Activated T-cell treated with anti-CD3 and anti-CD28 coated beads, Interleukin-2, amount 50 U/mL, for 48 hours (primary cell): ENCODE measurements at regions not wholly inside any gene's neighbourhood (a gene's known extent, or its start where the extent isn't known, plus 50 kb on each side); places are given as distances from the start of the nearest gene placed in this dataset.

Experiments
- DNase-seq, 2 experiments: peaks; one replicate each; pipeline ENCODE4 v3.0.0-alpha.2; 2020

- peak; percentile 75 to 76 for DNase-seq
Measured at GRCh38 chr10:69716711-69717560, 84.8 kb upstream of the COL13A1 start.

- DNase-seq = no peak
Measured at GRCh38 chr10:69718951-69719350, 82.8 kb upstream of the COL13A1 start.

GRCh38 chr10:69721690-69722310 is 79.9 kb upstream of the COL13A1 start:
- DNase-seq = no peak

GRCh38 chr10:69723653-69724052 is 78.1 kb upstream of the COL13A1 start:
- DNase-seq = no peak

GRCh38 chr10:69726850-69727249 is 74.9 kb upstream of the COL13A1 start:
- no peak for DNase-seq

- DNase-seq = no peak
Measured at GRCh38 chr10:69728335-69728870, 73.3 kb upstream of the COL13A1 start.

GRCh38 chr10:69729326-69730048 is 72.2 kb upstream of the COL13A1 start:
- no peak for DNase-seq

- DNase-seq = no peak
Measured at GRCh38 chr10:69730251-69731156, 71.2 kb upstream of the COL13A1 start.

GRCh38 chr10:69731184-69731583 is 70.5 kb upstream of the COL13A1 start:
- DNase-seq = no peak

GRCh38 chr10:69731698-69732097 is 70.0 kb upstream of the COL13A1 start:
- no peak for DNase-seq

GRCh38 chr10:69732147-69732825 is 69.4 kb upstream of the COL13A1 start:
- DNase-seq = no peak

GRCh38 chr10:69732826-69733150 is 68.9 kb upstream of the COL13A1 start:
- DNase-seq = no peak

- no peak for DNase-seq
Measured at GRCh38 chr10:69733791-69734261, 67.9 kb upstream of the COL13A1 start.

- DNase-seq = no peak
Measured at GRCh38 chr10:69734416-69734796, 67.3 kb upstream of the COL13A1 start.

- DNase-seq = peak; percentile 46 to 52
Measured at GRCh38 chr10:69734797-69735468, 66.8 kb upstream of the COL13A1 start.

GRCh38 chr10:69736886-69737641 is 64.6 kb upstream of the COL13A1 start:
- no peak for DNase-seq

GRCh38 chr10:69738071-69738470 is 63.6 kb upstream of the COL13A1 start:
- no peak for DNase-seq

GRCh38 chr10:69738858-69739435 is 62.8 kb upstream of the COL13A1 start:
- DNase-seq = no peak

- DNase-seq = no peak
Measured at GRCh38 chr10:69739634-69740033, 62.1 kb upstream of the COL13A1 start.

GRCh38 chr10:69740126-69740525 is 61.6 kb upstream of the COL13A1 start:
- no peak for DNase-seq
